MM.1S (cell line): ENCODE measurements at regions not wholly inside any gene's neighbourhood (a gene's known extent, or its start where the extent isn't known, plus 50 kb on each side); places are given as distances from the start of the nearest gene placed in this dataset.

Experiments
- DNase-seq: peaks from one replicate; pipeline ENCODE4 v3.0.0-alpha.2; 2015
- H2AFZ ChIP-seq: fragments of 300-600 bp; sonication (generic); 2 replicates; pipeline ENCODE4 v1.6.0; 2016; ENCODE audit warnings: antibody characterized with exemption, low read length
- H3F3A ChIP-seq: fragments of 300-600 bp; sonication (generic); 2 replicates; pipeline ENCODE4 v1.6.1; 2016; ENCODE audit warnings: mild to moderate bottlenecking, antibody characterized with exemption, low read length, moderate library complexity, mixed read lengths; ENCODE audit not compliant: insufficient read depth
- H3K27ac ChIP-seq: fragments of 300-600 bp; sonication (generic); 2 replicates; pipeline ENCODE4 v1.5.1; 2016; ENCODE audit warnings: mild to moderate bottlenecking, low read length
- H3K27me3 ChIP-seq: fragments of 300-600 bp; sonication (generic); replicated peaks from 2 replicates; pipeline ENCODE4 v1.6.0; 2016; ENCODE audit warnings: low read length; ENCODE audit not compliant: insufficient read depth
- H3K36me3 ChIP-seq: fragments of 300-600 bp; sonication (generic); replicated peaks from 2 replicates; pipeline ENCODE4 v1.6.1; 2016; ENCODE audit warnings: mild to moderate bottlenecking, low read length, mixed read lengths; ENCODE audit not compliant: insufficient read depth
- H3K4me1 ChIP-seq: fragments of 300-600 bp; sonication (generic); 2 replicates; pipeline ENCODE4 v1.6.1; 2016; ENCODE audit warnings: low read length, mixed read lengths
- H3K4me2 ChIP-seq: fragments of 300-600 bp; sonication (generic); 2 replicates; pipeline ENCODE4 v1.6.0; 2016; ENCODE audit warnings: low read depth, low read length
- H3K4me3 ChIP-seq: fragments of 300-600 bp; sonication (generic); 2 replicates; pipeline ENCODE4 v1.5.1; 2016; ENCODE audit warnings: low read length, mixed read lengths
- H3K79me2 ChIP-seq: fragments of 300-600 bp; sonication (generic); 2 replicates; pipeline ENCODE4 v1.6.1; 2016; ENCODE audit warnings: mixed run types, low read length, mixed read lengths
- H3K9ac ChIP-seq: fragments of 300-600 bp; sonication (generic); 2 replicates; pipeline ENCODE4 v1.6.1; 2016; ENCODE audit warnings: low read length, mixed read lengths
- H3K9me2 ChIP-seq: fragments of 300-600 bp; sonication (generic); replicated peaks from 2 replicates; pipeline ENCODE4 v1.6.1; 2016; ENCODE audit warnings: mild to moderate bottlenecking, low read length, mixed read lengths; ENCODE audit not compliant: insufficient read depth
- H3K9me3 ChIP-seq: fragments of 300-600 bp; sonication (generic); replicated peaks from 2 replicates; pipeline ENCODE4 v1.6.1; 2016; ENCODE audit warnings: mild to moderate bottlenecking, low read length, mixed read lengths; ENCODE audit not compliant: insufficient read depth
- H4K20me1 ChIP-seq: fragments of 300-600 bp; sonication (generic); 2 replicates; pipeline ENCODE4 v1.6.1; 2016; ENCODE audit warnings: mild to moderate bottlenecking, low read length, moderate library complexity, mixed read lengths; ENCODE audit not compliant: insufficient read depth
- EZH2 ChIP-seq: fragments of 300-600 bp; sonication (generic); optimal IDR thresholded peaks from 2 replicates; pipeline ENCODE3; 2017; ENCODE audit warnings: low read depth, mild to moderate bottlenecking, antibody characterized with exemption, low read length, mixed read lengths
- EZH2phosphoT487 ChIP-seq: fragments of 300-600 bp; sonication (generic); IDR thresholded peaks from 2 replicates; pipeline ENCODE4 v1.6.1; 2018; ENCODE audit warnings: antibody characterized with exemption, low read length
- TF ChIP-seq, protein P1 (sequence below): fragments of 300-600 bp; sonication (generic); IDR thresholded peaks from 2 replicates; pipeline ENCODE4 v1.5.1; 2016; ENCODE audit warnings: antibody characterized with exemption, low read length, mixed read lengths

DNA sequence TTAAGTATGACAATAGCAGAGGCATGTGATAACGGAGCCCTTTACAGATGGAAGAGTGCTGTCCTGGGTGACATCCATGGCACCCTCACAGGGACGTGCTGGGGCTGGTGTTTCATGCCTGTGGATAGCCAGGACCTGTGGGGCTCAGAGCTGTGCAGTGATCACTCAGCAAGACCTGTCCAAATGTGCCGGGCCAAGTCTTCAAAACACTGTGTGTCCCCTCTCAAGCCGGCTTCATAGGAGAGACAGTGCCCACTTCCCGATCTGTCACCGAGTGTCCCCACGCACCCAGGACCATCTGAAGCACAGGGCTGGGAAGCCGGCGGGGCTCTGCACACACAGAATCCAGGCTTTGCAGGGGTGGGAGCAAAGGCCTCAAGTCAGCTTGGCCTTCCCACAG lies 217.2 kb upstream of the IGF1R start:
- no peaks in the 10 kb centered on the region for H3K79me2 ChIP-seq
- no peaks in the 10 kb centered on the region for H3K27me3 ChIP-seq

GRCh38 chr15:98433346-98433745 lies 215.0 kb upstream of the IGF1R start:
- Histone ChIP-seq H3K9ac (no peak overlapping the region), H3F3A (no peaks in the 10 kb centered on the region), H4K20me1 (no peaks in the 10 kb centered on the region), H3K36me3 (no peaks in the 10 kb centered on the region), H3K9me3 (no peaks in the 10 kb centered on the region), H3K27ac (no peak overlapping the region), H3K4me1 (no peaks in the 10 kb centered on the region), H3K27me3 (no peaks in the 10 kb centered on the region), H3K79me2 (no peaks in the 10 kb centered on the region), H3K4me2 (no peak overlapping the region), H2AFZ (no peak overlapping the region), H3K9me2 (no peaks in the 10 kb centered on the region), H3K4me3 (no peak overlapping the region)
- DNase-seq, result no peak
- TF ChIP-seq EZH2phosphoT487, result no peak
- TF ChIP-seq, protein P1, sequence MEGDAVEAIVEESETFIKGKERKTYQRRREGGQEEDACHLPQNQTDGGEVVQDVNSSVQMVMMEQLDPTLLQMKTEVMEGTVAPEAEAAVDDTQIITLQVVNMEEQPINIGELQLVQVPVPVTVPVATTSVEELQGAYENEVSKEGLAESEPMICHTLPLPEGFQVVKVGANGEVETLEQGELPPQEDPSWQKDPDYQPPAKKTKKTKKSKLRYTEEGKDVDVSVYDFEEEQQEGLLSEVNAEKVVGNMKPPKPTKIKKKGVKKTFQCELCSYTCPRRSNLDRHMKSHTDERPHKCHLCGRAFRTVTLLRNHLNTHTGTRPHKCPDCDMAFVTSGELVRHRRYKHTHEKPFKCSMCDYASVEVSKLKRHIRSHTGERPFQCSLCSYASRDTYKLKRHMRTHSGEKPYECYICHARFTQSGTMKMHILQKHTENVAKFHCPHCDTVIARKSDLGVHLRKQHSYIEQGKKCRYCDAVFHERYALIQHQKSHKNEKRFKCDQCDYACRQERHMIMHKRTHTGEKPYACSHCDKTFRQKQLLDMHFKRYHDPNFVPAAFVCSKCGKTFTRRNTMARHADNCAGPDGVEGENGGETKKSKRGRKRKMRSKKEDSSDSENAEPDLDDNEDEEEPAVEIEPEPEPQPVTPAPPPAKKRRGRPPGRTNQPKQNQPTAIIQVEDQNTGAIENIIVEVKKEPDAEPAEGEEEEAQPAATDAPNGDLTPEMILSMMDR, result no peak
- TF ChIP-seq EZH2, result no peak

More for the DNA sequence above, 217.2 kb upstream of the IGF1R start:
- Histone ChIP-seq H3K4me2 (no peak overlapping the region), H4K20me1 (no peaks in the 10 kb centered on the region), H3K27ac (no peak overlapping the region), H3K36me3 (no peaks in the 10 kb centered on the region), H3K9ac (no peak overlapping the region), H3K9me2 (no peaks in the 10 kb centered on the region), H2AFZ (no peak overlapping the region), H3K4me3 (no peak overlapping the region), H3K4me1 (no peaks in the 10 kb centered on the region), H3K9me3 (no peaks in the 10 kb centered on the region), H3F3A (no peaks in the 10 kb centered on the region)
- DNase-seq, result no peak
- no peak for TF ChIP-seq EZH2phosphoT487
- TF ChIP-seq, protein P1, result no peak
- no peak for TF ChIP-seq EZH2

DNA sequence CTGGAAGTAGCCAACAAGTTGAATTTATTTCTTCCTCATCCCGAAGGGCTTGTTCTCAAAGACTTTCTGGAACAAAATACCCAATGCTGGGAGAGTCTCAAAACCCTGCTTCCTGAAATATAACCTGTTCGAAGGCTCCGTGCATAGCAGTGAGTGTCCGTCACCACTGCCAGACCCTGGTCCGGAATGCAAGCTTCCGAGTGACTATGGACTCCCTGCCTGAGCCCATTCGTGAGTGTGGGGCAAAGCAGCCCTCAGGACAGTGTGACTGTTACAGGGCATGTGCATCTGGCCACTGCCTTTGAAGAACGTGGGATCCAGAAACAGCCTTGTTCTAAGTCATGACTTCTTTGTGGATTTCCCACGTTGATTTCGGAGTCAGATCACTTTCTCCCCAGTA lies 214.5 kb upstream of the IGF1R start:
- Histone ChIP-seq H3K79me2 (no peaks in the 10 kb centered on the region), H3K9me3 (no peaks in the 10 kb centered on the region), H3F3A (no peaks in the 10 kb centered on the region), H3K27ac (no peak overlapping the region), H2AFZ (no peak overlapping the region), H3K4me1 (no peaks in the 10 kb centered on the region), H3K27me3 (no peaks in the 10 kb centered on the region), H4K20me1 (no peaks in the 10 kb centered on the region), H3K36me3 (no peaks in the 10 kb centered on the region), H3K4me3 (no peak overlapping the region), H3K9ac (no peak overlapping the region), H3K9me2 (no peaks in the 10 kb centered on the region), H3K4me2 (no peak overlapping the region)
- no peak for DNase-seq
- TF ChIP-seq, protein P1, result no peak
- no peak for TF ChIP-seq EZH2phosphoT487
- TF ChIP-seq EZH2, result no peak
